GM21717 (cell line): ENCODE measurements at regions not wholly inside any gene's neighbourhood (a gene's known extent, or its start where the extent isn't known, plus 50 kb on each side); places are given as distances from the start of the nearest gene placed in this dataset.
"Not testable (repeated sequence)": the region's sequence is repeated elsewhere in the genome, so short reads cannot be mapped to it uniquely, and the experiment has no call there.

Source experiments
- ATAC-seq: cut with Tn5 transposase; IDR thresholded peaks from one replicate; pipeline ENCODE4 v1.9.1; 2021; ENCODE audit warnings: mild to moderate bottlenecking, moderate library complexity; ENCODE audit not compliant: unreplicated experiment

DNA sequence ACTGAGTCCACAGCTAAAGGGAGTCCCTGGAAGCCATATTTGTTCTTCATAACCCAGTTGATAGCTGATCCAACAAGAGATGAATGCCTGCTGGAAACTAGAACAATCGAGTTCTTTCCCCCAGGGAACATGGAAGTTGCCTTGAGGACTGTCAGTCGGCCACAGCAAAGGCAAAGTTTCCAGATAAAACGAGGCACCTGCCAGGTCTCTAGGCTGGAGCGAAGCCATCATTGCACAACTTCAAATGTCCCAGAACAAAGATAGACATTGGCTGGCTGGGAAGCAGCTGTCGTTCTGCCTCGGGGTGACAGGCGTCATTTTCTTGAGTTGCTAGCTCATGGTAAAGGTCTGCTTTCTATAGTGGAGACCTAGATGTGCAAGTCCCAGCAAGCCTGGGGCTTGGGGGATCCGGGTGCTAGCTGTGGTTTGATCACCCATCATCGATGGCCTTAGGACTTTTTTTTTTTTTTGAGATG is 184.4 kb upstream of the ZNF217 start:
- ATAC-seq, result no peak

- not testable (repeated sequence) for ATAC-seq
These were observed 183.8 kb upstream of the ZNF217 start for GRCh38 chr20:53777402-53777801.

GRCh38 chr20:53776858-53777257 is 183.2 kb upstream of the ZNF217 start:
- ATAC-seq, result no peak

DNA sequence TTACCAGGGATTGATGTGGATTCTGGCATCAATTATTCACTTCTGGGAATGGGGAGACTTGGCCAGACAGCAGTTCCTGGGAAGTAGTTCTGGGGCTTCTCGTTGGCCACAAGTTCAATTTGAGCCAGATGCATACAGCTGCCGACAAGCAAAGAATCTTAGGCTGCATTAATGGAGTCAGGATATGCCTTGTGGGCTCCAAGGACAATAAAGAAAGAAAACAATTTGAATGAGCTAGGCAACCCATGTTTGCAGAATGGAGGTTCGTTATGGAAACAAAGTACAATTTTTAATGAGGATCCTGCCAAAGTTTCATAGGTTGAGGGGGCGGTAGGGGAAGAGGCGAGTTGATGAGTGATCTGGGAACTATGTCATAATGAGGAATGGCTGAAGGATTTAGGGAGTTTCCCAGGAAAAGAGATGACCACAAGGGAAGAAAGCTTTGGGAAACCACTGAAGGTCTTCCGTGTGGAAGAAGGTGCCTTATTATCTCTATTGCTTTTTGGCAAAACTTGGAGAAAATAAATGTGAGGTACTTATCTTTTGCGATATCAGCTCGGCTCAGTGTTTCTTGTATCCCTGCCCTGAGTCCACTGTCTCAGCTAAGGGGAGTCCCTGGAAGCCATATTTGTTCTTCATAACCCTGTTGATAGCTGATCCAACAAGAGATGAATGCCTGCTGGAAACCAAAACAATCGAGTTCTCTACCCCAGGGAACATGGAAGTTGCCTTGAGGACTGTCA is 181.0 kb upstream of the ZNF217 start:
- no peak for ATAC-seq

GRCh38 chr20:53773792-53774401 is 180.3 kb upstream of the ZNF217 start:
- no peak for ATAC-seq

DNA sequence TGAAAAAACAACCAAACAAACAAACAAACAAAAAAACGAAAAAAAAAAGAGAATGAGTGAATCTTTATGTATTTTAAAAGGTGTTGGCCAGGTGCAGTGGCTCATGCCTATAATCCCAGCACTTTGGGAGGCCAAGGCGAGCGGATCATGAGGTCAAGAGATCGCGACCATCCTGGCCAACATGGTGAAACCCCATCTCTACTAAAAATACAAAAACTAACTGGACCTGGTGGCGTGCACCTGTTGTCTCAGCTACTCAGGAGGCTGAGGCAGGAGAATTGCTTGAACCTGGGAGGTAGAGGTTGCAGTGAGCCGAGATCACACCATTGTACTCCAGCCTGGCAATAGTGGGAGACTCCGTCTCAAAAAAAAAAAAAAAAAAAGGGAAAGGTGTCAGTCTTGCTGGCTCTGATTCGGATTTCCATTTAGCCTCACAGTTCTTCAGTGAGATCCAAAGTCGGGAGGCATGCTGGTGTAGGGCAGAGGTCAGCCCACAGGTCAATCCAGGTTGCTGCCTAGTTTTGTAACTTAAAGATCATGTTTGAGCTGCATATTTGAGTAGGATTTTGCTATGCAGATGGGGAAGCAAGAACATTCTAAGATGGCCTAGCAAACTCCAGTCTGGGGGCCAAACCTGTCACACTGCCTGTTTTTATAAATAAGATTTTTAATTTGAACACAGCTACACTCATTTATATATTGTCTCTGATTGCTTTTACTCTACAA is 179.6 kb upstream of the ZNF217 start:
- ATAC-seq, result not testable (repeated sequence)

- ATAC-seq, result no peak
These were observed 175.4 kb upstream of the ZNF217 start for GRCh38 chr20:53769041-53769440.

GRCh38 chr20:53768329-53768728 is 174.7 kb upstream of the ZNF217 start:
- ATAC-seq, result no peak

DNA sequence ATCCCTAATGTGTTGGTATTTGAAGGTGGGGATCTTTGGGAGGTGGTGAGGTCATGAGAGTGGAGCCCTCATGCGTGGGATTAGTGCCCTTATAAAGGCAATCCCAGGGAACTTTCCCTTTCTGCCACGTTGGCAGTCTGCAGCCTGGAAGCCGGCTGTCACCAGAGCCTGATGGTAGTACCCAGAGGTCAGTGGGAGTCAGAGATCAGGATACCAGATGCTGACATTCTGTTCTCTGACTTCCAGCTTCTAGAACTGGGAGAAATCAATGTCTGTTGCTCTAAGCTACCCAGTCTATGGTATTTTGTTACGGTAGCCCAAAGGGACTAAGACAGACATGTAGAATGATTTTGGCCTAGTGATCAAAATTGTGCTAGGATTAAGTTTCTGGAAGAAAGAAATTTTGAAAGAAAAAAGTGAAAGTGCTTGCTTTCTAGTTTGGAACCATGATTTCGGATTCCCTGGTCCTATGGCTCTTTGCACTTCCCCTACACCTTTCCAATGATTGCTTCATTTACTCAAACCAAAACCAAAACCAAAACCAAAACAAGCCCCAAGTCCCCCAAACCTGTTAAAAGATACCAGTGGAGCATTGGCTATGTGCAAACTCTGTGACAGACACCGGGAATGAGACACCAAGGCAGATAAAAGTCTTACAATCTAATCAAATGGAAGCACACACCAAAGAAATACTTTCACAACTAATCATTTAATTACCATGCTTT is 173.7 kb upstream of the ZNF217 start:
- no peak for ATAC-seq

GRCh38 chr20:53764415-53764800 is 170.8 kb upstream of the ZNF217 start:
- no peak for ATAC-seq

DNA sequence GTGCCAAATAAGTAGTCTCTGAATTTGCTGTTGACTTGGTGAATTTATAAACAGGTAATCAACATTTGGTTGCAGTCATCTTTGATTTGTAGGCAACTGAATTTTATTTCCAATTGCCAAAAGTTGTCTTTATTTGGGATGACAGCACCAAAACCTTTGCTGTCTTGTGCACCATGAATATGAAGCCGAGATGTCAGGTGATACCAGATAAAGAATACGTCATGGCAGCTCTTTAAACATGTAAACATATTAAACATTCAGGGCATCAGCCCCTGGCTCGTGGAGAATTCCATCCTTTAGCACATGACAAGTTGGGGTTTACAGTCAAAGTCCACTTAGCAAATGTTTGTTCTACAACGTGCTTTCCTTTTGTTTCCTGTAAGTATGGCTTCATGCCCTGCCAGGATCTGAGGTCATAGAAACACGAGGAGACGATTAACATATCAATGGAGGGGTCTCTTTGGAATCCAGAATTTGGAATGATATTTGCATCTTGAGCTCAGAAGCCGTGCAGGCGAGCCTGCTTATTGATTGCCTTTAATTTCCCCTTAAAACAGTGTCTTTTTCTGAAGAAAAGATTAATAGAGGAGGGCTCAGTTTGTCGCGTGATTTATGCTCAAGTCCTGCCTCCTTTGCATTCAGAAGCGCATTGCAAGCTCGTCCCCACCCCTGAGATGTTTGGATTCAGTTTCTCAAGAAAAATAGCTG is 170.2 kb upstream of the ZNF217 start:
- ATAC-seq, result no peak

- ATAC-seq, result not testable (repeated sequence)
These were observed 168.8 kb upstream of the ZNF217 start for GRCh38 chr20:53762423-53762798.

DNA sequence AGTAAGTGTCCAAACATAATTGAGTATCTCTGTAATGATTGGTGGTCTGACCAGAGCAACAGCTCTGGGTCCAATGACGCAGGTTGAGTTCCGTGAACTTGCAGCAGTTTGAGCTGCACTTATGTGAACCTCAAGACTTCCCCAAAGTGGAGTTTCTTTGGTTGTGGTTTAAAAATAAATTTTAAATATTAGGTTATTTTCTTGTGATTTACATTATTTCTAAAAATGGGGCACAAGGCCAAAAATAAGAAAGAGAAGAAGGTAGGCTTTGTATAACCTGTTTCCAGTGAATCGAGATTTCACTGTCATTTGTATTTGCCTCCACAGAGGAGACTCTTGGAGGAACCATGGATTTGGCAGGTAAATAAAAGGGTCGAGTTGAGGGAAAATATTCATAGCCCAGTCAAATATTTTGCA is 166.4 kb upstream of the ZNF217 start:
- peak; percentile 74 for ATAC-seq

GRCh38 chr20:53757472-53757913 is 163.9 kb upstream of the ZNF217 start:
- no peak for ATAC-seq

GRCh38 chr20:53755733-53756531 is 162.3 kb upstream of the ZNF217 start:
- no peak for ATAC-seq

GRCh38 chr20:53753880-53754459 is 160.3 kb upstream of the ZNF217 start:
- ATAC-seq, result no peak

DNA sequence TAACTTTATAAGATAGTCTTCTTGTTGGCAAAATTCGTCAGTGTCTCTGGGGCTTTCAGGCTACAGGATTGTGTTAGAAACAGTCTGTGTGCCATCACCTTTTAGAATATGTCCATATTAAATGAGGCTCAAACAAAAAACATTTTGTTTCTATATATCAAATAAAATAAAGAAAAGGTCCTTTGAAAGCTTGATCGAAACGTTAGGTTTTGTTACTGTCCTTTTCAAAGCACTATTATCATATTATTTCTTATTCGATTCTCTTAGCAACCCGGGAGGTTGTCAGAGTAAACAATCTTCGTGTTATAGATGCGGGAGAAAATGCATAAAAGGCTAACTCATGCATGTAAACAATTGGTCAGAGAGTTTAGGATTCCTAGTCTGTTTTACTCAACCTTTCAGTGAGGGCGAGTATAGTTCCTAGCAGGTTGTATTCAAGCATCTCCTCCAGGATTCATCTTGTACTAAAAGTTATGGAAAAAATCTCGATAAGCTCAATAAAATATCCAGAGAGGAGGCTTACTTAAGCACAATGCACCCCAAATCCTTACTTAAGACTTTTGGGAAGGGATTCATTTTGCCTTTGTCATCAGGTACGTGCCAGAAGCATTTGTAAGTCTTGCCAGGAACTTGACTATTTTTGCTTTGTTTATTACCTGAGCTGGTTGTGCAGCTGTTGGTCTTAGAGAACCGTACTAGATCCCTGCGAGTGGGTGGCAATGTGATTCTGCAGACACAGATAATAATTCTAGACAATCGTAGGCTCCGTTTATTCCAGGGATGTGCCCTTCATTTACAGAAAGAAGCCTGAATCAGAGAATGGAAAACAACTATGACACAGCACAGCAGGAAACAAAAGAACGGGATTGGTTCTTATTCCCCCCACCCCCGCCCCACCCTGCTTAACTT is 159.6 kb upstream of the ZNF217 start:
- no peak for ATAC-seq

- ATAC-seq, result no peak
These were observed 158.9 kb upstream of the ZNF217 start for GRCh38 chr20:53752583-53752970.
